ENCODE measurements at regions not wholly inside any gene's neighbourhood (a gene's known extent, or its start where the extent isn't known, plus 50 kb on each side); places are given as distances from the start of the nearest gene placed in this dataset.

DNA sequence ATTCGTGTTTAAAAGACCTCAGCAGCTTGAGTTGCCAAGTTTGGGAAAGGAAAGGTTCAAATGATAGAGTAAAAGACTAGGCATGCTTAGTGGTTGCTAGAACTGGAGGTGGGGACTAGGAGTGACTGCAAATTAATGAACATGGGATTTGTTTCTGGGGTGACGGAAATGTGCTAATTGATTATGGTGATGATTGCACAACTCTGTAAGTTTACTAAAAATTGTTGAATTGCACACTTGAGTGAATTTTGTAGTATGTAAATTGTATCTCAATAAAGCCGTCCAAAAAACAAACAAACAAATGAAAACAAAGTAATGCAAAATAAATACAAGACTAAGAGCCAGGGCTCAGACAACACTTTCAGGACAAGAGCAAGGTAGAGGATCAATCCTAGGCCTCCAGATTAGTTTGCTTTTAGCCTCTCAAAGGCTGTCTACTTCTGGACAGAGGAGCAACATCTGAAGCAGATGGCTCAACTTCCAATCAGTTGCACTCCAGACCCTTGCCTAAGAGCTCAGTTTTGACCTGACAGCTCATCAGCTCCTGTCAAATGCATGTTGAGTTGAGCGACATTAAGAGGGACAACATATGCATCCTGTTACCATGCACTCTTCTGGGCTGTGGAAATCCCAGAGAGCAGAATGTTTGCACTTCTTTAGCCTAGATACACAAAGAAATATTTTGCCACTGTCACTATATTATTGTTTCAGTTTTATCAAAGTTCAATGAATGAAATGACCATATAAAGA is 111.2 kb upstream of the ASIC2 start:
- DNase-seq = no peak

- no peak for DNase-seq
Observed at GRCh38 chr17:33416131-33416530, 123.0 kb upstream of the ASIC2 start.

- no peak for DNase-seq
Observed at GRCh38 chr17:33421933-33422332, 128.8 kb upstream of the ASIC2 start.

GRCh38 chr17:33433581-33433980 is 140.5 kb upstream of the ASIC2 start:
- no peak for DNase-seq

GRCh38 chr17:33434841-33435240 is 141.7 kb upstream of the ASIC2 start:
- no peak for DNase-seq

DNA sequence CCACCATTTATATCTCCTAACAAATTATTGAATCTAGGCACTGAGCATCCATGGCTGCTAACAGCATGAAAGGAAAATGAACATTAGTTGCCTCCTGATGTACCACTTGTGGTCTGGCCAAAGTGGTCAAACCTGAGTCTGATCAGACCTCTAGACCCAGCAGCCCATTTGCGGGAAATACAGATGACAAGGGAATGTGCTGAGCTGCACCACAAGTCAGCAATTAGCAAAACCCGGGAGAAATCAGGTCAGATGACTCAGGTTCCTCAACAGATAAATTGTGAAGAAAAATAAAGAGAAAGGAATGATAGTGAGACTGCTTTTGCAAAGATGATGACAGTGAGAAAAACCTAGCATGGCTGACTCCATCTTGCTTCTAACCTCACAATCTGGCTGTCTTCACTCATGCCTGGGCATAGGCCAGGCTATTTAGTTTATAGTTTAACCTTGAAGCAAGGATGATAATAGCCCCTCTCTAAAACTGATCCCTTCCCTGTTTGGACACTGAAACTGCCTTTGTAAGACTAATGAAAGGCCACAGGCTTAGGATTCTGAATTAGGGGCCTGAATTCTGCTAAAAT is 142.7 kb upstream of the ASIC2 start:
- no peak for DNase-seq

GRCh38 chr17:33436321-33436720 is 143.2 kb upstream of the ASIC2 start:
- DNase-seq = no peak

DNA sequence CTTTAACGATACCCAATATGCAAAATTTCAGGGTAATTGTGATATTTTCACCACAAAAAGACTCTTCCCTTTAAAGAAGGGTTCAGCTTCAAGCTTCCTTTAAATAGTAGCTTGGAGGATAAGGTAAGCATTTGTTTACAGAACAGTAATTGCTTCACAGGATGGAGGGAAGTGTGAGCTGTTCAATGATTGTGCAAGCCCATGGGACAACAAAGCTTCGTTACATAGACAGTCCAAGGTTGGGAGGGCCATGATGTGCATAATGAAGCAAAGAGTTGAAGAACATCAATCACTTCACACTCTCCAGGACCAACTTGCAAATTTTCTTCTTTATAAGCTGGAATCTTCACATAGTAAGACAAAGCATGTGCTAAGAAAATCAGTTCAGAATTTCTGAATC is 145.0 kb upstream of the ASIC2 start:
- DNase-seq = no peak

- DNase-seq = no peak
Observed at GRCh38 chr17:33438578-33438977, 145.5 kb upstream of the ASIC2 start.

- DNase-seq = no peak
Observed at GRCh38 chr17:33442320-33442719, 149.2 kb upstream of the ASIC2 start.

DNA sequence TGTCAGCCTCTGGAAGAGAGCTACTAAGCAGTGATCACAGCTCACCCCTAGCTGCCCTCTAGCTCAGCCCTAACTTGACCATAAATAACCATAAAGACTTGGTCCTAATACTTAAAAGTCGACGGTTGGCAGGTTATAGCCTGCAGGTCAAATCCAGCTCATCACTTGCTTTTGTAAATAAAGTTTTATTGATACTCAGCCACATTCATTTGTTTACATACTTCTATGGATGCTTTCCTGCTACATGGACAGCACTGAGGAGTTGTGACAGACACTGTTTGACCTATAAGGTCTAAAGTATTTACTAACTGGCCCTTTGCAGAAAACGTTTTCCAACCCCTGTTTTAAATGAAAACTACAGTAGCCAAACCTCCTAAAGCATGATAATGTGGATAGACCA is 151.6 kb upstream of the ASIC2 start:
- DNase-seq = no peak

- DNase-seq = no peak
Observed at GRCh38 chr17:33447090-33447489, 154.0 kb upstream of the ASIC2 start.

DNA sequence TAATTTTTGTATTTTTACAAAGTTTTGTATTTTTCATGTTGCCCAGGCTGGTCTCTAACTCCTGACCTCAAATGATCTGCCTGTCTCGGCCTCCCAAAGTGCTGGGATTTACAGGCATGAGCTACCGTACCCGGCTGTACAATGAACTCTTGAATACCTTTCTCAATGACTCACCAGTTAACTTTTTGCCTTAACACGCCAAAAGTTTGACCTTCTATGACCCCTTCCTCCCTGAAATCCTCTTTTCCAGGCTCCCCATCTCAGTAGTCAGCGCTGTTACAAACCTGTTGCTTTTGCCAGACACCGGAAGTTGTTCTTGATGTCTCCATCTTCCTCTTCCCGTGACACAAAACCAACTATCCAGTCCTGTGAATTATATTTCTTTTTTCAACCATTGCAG is 158.1 kb upstream of the ASIC2 start:
- no peak for DNase-seq

GRCh38 chr17:33457477-33457876 is 164.4 kb upstream of the ASIC2 start:
- no peak for DNase-seq

DNA sequence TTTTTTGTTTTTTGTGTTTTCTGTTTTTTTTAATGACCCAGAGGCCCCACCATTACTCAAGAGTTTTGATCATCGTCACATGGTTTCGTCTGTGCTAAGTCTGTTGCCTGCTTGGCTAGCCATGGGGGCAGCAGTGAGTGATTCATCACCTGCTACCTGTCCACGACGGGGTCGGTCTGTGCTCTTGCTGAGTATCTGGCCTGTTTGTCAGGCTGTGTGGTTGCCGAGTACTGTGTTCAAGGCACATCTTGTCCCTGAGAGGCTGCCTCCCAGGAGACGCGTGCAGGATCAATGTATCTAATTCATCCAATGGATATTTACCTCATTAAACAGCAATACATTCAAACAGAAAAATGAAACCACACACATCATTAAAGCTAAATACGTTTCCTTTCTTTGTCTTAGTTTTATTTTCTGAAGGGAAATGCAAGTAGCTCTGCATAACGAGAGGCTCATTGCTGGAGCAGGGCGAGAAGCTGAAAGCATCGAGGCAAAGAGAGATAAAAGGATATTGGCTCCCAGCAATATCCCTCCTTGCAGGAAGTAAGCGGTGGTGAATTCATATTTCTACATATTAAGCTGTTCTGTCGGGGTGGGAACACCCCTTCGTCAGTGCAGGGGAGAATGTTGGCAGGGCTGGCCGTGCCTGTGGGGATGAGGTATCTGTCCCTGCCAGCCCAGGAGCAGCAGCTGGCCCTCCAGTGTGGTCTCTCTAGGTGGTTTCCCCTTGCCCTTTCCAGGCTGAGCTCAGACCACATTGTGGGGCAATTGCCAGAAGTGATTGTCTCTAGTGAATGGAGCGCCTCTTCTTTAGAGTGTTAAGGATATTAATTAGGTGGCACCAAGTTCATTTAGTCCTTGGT is 166.2 kb upstream of the ASIC2 start:
- no peak for DNase-seq

GRCh38 chr17:33460781-33461450 is 167.8 kb upstream of the ASIC2 start:
- no peak for DNase-seq

GRCh38 chr17:33463887-33464286 is 170.8 kb upstream of the ASIC2 start:
- no peak for DNase-seq

- no peak for DNase-seq
Observed at GRCh38 chr17:33464669-33465280, 171.7 kb upstream of the ASIC2 start.

GRCh38 chr17:33469421-33469820 is 176.3 kb upstream of the ASIC2 start:
- no peak for DNase-seq

- DNase-seq = no peak
Observed at GRCh38 chr17:33469911-33470310, 176.8 kb upstream of the ASIC2 start.

- no peak for DNase-seq
Observed at GRCh38 chr17:33473061-33473460, 180.0 kb upstream of the ASIC2 start.

GRCh38 chr17:33474789-33475188 is 181.7 kb upstream of the ASIC2 start:
- DNase-seq = no peak

DNA sequence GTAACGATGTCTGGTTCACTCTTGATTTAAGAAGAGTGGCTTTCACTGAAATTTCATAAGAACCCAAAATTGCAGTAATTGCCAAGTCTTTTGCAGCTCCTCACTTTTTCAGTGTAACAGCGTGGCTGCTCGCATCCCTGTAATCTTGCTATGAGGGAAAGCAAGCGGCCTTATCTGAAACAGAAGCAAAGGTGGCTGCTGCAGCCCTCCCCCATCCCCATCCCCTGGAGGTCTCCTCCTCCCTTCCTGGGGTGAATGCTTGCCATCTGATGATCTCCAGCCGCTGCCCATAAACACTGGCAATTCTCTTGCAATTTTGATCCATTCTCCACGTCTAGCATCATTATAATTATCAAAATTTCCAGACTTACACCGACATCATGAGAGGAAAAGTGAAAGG is 182.5 kb upstream of the ASIC2 start:
- DNase-seq = no peak
